ENCODE measurements at regions not wholly inside any gene's neighbourhood (a gene's known extent, or its start where the extent isn't known, plus 50 kb on each side); places are given as distances from the start of the nearest gene placed in this dataset.

DNA sequence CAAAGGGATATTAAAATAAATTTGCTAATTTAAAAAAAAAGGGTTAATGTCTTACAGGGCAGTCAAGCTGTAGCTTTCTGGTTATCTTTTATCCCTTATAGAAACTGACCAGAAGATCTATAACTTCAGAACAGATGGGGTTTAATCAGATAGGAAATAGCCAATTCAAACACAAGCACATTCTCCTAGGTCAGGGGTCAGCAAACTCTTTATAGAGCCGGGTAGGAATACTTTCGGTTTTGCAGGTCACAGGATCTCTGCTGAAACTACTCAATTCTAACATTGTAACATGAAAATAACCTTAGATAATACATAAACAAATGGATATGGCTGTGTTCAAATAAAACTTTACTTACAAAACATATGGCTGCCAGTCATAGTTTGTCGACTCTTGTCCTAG lies 479.8 kb downstream of the ADRA2A start:
- TF ChIP-seq, protein P1, sequence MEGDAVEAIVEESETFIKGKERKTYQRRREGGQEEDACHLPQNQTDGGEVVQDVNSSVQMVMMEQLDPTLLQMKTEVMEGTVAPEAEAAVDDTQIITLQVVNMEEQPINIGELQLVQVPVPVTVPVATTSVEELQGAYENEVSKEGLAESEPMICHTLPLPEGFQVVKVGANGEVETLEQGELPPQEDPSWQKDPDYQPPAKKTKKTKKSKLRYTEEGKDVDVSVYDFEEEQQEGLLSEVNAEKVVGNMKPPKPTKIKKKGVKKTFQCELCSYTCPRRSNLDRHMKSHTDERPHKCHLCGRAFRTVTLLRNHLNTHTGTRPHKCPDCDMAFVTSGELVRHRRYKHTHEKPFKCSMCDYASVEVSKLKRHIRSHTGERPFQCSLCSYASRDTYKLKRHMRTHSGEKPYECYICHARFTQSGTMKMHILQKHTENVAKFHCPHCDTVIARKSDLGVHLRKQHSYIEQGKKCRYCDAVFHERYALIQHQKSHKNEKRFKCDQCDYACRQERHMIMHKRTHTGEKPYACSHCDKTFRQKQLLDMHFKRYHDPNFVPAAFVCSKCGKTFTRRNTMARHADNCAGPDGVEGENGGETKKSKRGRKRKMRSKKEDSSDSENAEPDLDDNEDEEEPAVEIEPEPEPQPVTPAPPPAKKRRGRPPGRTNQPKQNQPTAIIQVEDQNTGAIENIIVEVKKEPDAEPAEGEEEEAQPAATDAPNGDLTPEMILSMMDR (IDR thresholded peaks at IDR 0.05) = no peak
- TF ChIP-seq POLR2AphosphoS5 (IDR thresholded peaks at IDR 0.05) (no peak), POLR2A (IDR thresholded peaks at IDR 0.05) (no peak)

All from sigmoid colon (tissue), 4 donors.